SK-N-SH (cell line): ENCODE measurements at regions not wholly inside any gene's neighbourhood (a gene's known extent, or its start where the extent isn't known, plus 50 kb on each side); places are given as distances from the start of the nearest gene placed in this dataset.

Experiments used
- CTCF ChIA-PET: fragments of 300-600, 350-600 bp; formaldehyde crosslinking; extraction: SDS; loops from one replicate; lab custom pipeline; 2021; lab: Yijun Ruan, JAX
- POLR2A ChIA-PET: fragments of 350-600 bp; sonication (Branson Sonifier 250); formaldehyde crosslinking; extraction: SDS; loops from one replicate; lab custom pipeline; 2020; ENCODE audit warnings: antibody characterized with exemption, inconsistent platforms; lab: Yijun Ruan, JAX
- DNase-seq: peaks from one replicate; pipeline ENCODE4 v3.0.0; 2012
- H2AFZ ChIP-seq: fragments of 200-600 bp; sonication (generic); 2 replicates; pipeline ENCODE4 v1.8.1; 2016; ENCODE audit warnings: antibody characterized with exemption, mild to moderate bottlenecking, low read depth
- H3F3A ChIP-seq: fragments of 200-600 bp; sonication (generic); replicated peaks from 2 replicates; pipeline ENCODE3; 2016; ENCODE audit warnings: antibody characterized with exemption, mild to moderate bottlenecking; ENCODE audit not compliant: insufficient read depth
- H3K27ac ChIP-seq, 2 experiments: fragments of 200-500 bp in 1 of 2; fragments of 200-600 bp in 1 of 2; sonication (Bioruptor generic) in 1 of 2; sonication (generic), shearing (Covaris generic) in 1 of 2; 2 replicates each; pipeline versions ENCODE4 v1.5.1 to v1.6.1; 2014 to 2016; ENCODE audit warnings: low read depth in 2 of 2, inconsistent platforms in 1 of 2, low read length in 1 of 2, mild to moderate bottlenecking in 1 of 2, mixed read lengths in 1 of 2
- H3K27me3 ChIP-seq: fragments of 200-600 bp; sonication (generic), shearing (Covaris generic); 2 replicates; pipeline ENCODE4 v1.6.1; 2016; ENCODE audit warnings: mixed run types; ENCODE audit not compliant: insufficient read depth
- H3K36me3 ChIP-seq, 2 experiments: fragments of 200-500 bp in 1 of 2; fragments of 200-600 bp in 1 of 2; sonication (Bioruptor generic) in 1 of 2; sonication (generic) in 1 of 2; replicated peaks in 1 of 2; 2 replicates each; pipeline versions ENCODE3 to v1.5.1; 2014 to 2016; ENCODE audit warnings: low read length in 1 of 2, mild to moderate bottlenecking in 1 of 2; ENCODE audit not compliant: insufficient read depth in 2 of 2, control insufficient read depth in 1 of 2
- H3K4me1 ChIP-seq, 2 experiments: fragments of 200-500 bp in 1 of 2; fragments of 200-600 bp in 1 of 2; sonication (Bioruptor generic) in 1 of 2; sonication (generic), shearing (Covaris generic) in 1 of 2; 2 replicates each; pipeline versions ENCODE4 v1.5.1 to v1.6.1; 2014 to 2016; ENCODE audit warnings: low read depth in 1 of 2, low read length in 1 of 2, mixed run types in 1 of 2; ENCODE audit not compliant: insufficient read depth in 2 of 2, control insufficient read depth in 1 of 2
- H3K4me2 ChIP-seq: fragments of 200-600 bp; sonication (generic), shearing (Covaris generic); 2 replicates; pipeline ENCODE4 v1.6.1; 2017; ENCODE audit warnings: mixed run types
- H3K4me3 ChIP-seq, 2 experiments: fragments of 200-500 bp in 1 of 2; fragments of 200-600 bp in 1 of 2; sonication (Bioruptor generic) in 1 of 2; sonication (generic), shearing (Covaris generic) in 1 of 2; 2 replicates each; pipeline versions ENCODE4 v1.5.1 to v1.8.1; 2014 to 2016; ENCODE audit warnings: low read depth in 2 of 2, inconsistent platforms in 1 of 2, low read length in 1 of 2, mild to moderate bottlenecking in 1 of 2, mixed read lengths in 1 of 2, moderate library complexity in 1 of 2
- H3K79me2 ChIP-seq: fragments of 200-600 bp; sonication (generic); 2 replicates; pipeline ENCODE4 v1.8.1; 2017; ENCODE audit warnings: mild to moderate bottlenecking; ENCODE audit not compliant: insufficient read depth
- H3K9ac ChIP-seq: fragments of 200-600 bp; sonication (generic); 2 replicates; pipeline ENCODE4 v1.6.1; 2017; ENCODE audit warnings: mixed run types
- H3K9me2 ChIP-seq: fragments of 200-600 bp; sonication (generic); 2 replicates; pipeline ENCODE4 v1.6.1; 2017; ENCODE audit warnings: mixed run types
- H3K9me3 ChIP-seq: fragments of 200-600 bp; sonication (generic); 2 replicates; pipeline ENCODE4 v1.6.1; 2017; ENCODE audit warnings: mixed run types, mild to moderate bottlenecking, moderate library complexity
- H4K20me1 ChIP-seq: fragments of 200-600 bp; sonication (generic); 2 replicates; pipeline ENCODE4 v1.6.1; 2017; ENCODE audit warnings: mild to moderate bottlenecking, mixed run types; ENCODE audit not compliant: insufficient read depth
- ELF1 ChIP-seq: IDR thresholded peaks from 2 replicates; pipeline ENCODE4 v1.4.0; 2012
- EP300 ChIP-seq, 2 experiments: IDR thresholded peaks; 2 replicates each; pipeline versions ENCODE4 v1.4.0 to v1.6.1; 2012; ENCODE audit warnings: borderline replicate concordance in 1 of 2, low read depth in 1 of 2, low read length in 1 of 2
- FOSL2 ChIP-seq: IDR thresholded peaks from 2 replicates; pipeline ENCODE4 v1.4.0; 2012; ENCODE audit warnings: low read depth, mild to moderate bottlenecking, moderate library complexity, borderline replicate concordance
- FOXJ3 ChIP-seq: sonication (generic); formaldehyde crosslinking; IDR thresholded peaks from 2 replicates; pipeline ENCODE4 v1.5.1; 2020; ENCODE audit warnings: mild to moderate bottlenecking, missing genetic modification reagents
- GATA2 ChIP-seq: sonication (generic); formaldehyde crosslinking; IDR thresholded peaks from 2 replicates; pipeline ENCODE4 v1.5.0; 2020; ENCODE audit warnings: mild to moderate bottlenecking, missing genetic modification reagents
- JUND ChIP-seq: IDR thresholded peaks from 2 replicates; pipeline ENCODE4 v1.4.0; 2012
- MXI1 ChIP-seq: IDR thresholded peaks from 2 replicates; pipeline ENCODE4 v1.6.1; 2012; ENCODE audit warnings: mild to moderate bottlenecking, low read depth, low read length, improper control_type of control experiment
- NFIC ChIP-seq: IDR thresholded peaks from 2 replicates; pipeline ENCODE4 v1.4.0; 2012; ENCODE audit warnings: borderline replicate concordance
- NRF1 ChIP-seq: IDR thresholded peaks from 2 replicates; pipeline ENCODE4 v1.6.1; 2012; ENCODE audit warnings: low read depth, mild to moderate bottlenecking, low read length
- POLR2AphosphoS5 ChIP-seq: IDR thresholded peaks from 2 replicates; pipeline ENCODE4 v1.6.1; 2012; ENCODE audit warnings: low read depth, low read length
- RFX5 ChIP-seq: IDR thresholded peaks from 2 replicates; pipeline ENCODE4 v1.6.1; 2012; ENCODE audit warnings: mild to moderate bottlenecking, improper control_type of control experiment, low read length
- SIN3A ChIP-seq: IDR thresholded peaks from 2 replicates; pipeline ENCODE4 v1.6.1; 2012; ENCODE audit warnings: low read depth, mild to moderate bottlenecking, low read length, moderate library complexity, borderline replicate concordance
- TAF1 ChIP-seq: IDR thresholded peaks from 2 replicates; pipeline ENCODE4 v1.6.1; 2012; ENCODE audit warnings: low read depth, mild to moderate bottlenecking, low read length, moderate library complexity, borderline replicate concordance
- TCF12 ChIP-seq: IDR thresholded peaks from 2 replicates; pipeline ENCODE4 v1.4.0; 2012
- YY1 ChIP-seq: IDR thresholded peaks from 2 replicates; pipeline ENCODE4 v1.4.0; 2012; ENCODE audit warnings: low read depth, mild to moderate bottlenecking
- WGBS: methylation state at CpG from one replicate; pipeline ENCODE4 v1.1.6; 2017; ENCODE audit warnings: low lambda C conversion rate; 5-methylcytosine and 5-hydroxymethylcytosine counted together
- TF ChIP-seq, protein P1 (sequence below): IDR thresholded peaks from 2 replicates; pipeline ENCODE4 v1.4.0; 2012; ENCODE audit warnings: low read depth, borderline replicate concordance
- TF ChIP-seq, protein P2 (sequence below): IDR thresholded peaks from 2 replicates; pipeline ENCODE4 v1.4.0; 2012; ENCODE audit warnings: low read depth, borderline replicate concordance
- TF ChIP-seq, protein P3 (sequence below): fragments of 150-350 bp; IDR thresholded peaks from 2 replicates; pipeline ENCODE4 v1.6.1; 2016; ENCODE audit warnings: mild to moderate bottlenecking, low read depth, low read length
- TF ChIP-seq, protein P4 (sequence below): IDR thresholded peaks from 2 replicates; pipeline ENCODE4; 2012

DNA sequence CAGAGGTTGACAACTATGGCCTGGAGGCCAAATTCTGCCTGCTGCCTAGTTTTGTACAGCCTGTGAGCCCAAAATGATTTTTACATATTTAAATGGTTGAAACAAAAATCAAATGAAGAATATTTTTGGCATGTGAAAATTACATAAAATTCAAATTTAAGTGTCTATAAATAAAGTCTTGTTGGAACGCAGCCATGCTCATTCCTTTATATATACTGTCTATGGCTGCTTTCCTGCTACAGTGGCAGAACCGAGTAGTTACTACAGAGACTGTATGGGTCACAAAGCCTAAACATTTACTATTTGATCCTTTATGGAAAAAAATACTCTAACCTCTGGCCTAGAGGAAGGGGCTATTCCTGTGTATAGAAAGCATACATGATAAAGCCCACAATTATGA is 290.4 kb downstream of the GLUD2 start:
- 9% methylated on average over 2 of the region's 2 CpGs for WGBS
- H3F3A ChIP-seq: no peaks in the 10 kb centered on the region

DNA sequence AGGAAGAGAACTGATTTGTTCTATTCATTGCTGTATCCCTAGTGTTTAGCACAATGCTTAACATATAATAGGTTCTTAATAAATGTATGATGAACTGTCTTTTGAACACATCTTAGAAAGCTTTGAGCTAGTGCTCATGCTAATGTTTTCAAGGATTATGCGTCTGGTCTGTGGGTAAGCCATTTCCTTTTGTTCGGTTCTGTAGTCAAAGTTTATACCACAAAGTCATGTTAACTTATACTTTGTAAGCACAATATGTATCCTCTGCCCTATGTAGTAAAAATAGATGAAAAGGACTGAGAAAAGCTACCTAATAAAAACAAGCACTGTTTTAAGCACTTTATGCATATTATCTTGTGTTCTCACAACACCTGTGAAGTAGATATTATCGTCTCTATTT is 301.9 kb downstream of the GLUD2 start:
- H3K27me3 ChIP-seq: peaks cover 21% of the 10 kb centered on the region
- no peaks in the 10 kb centered on the region for H3K4me1 ChIP-seq
- no peak for TF ChIP-seq ELF1
- TF ChIP-seq, protein P1, sequence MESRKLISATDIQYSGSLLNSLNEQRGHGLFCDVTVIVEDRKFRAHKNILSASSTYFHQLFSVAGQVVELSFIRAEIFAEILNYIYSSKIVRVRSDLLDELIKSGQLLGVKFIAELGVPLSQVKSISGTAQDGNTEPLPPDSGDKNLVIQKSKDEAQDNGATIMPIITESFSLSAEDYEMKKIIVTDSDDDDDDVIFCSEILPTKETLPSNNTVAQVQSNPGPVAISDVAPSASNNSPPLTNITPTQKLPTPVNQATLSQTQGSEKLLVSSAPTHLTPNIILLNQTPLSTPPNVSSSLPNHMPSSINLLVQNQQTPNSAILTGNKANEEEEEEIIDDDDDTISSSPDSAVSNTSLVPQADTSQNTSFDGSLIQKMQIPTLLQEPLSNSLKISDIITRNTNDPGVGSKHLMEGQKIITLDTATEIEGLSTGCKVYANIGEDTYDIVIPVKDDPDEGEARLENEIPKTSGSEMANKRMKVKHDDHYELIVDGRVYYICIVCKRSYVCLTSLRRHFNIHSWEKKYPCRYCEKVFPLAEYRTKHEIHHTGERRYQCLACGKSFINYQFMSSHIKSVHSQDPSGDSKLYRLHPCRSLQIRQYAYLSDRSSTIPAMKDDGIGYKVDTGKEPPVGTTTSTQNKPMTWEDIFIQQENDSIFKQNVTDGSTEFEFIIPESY: no peak
- TF ChIP-seq, protein P2, sequence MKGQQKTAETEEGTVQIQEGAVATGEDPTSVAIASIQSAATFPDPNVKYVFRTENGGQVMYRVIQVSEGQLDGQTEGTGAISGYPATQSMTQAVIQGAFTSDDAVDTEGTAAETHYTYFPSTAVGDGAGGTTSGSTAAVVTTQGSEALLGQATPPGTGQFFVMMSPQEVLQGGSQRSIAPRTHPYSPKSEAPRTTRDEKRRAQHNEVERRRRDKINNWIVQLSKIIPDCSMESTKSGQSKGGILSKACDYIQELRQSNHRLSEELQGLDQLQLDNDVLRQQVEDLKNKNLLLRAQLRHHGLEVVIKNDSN: no peak
- TF ChIP-seq, all 33 proteins: peak for 0
- no peaks in the 10 kb centered on the region for H3K36me3 ChIP-seq
- H2AFZ ChIP-seq: no peak overlapping the region
- DNase-seq: no peak
- no peaks in the 10 kb centered on the region for H3K9me3 ChIP-seq
- no peaks in the 10 kb centered on the region; the same call in 1 of the 2 replicates for H3K9me2 ChIP-seq
- no peak overlapping the region for H3K9ac ChIP-seq
- H3K27ac ChIP-seq: no peak overlapping the region
- 2% methylated on average over 3 of the region's 3 CpGs for WGBS
- CTCF ChIA-PET: no interaction called here
- no peak overlapping the region for H3K4me2 ChIP-seq
- no peaks in the 10 kb centered on the region for H3F3A ChIP-seq
- POLR2A ChIA-PET: no interaction called here
- no peaks in the 10 kb centered on the region for H3K79me2 ChIP-seq
- H3K4me3 ChIP-seq: no peak overlapping the region
- no peaks in the 10 kb centered on the region for H4K20me1 ChIP-seq

More for the DNA sequence above, 290.4 kb downstream of the GLUD2 start:
- Histone ChIP-seq H3K36me3 (no peaks in the 10 kb centered on the region), H4K20me1 (no peaks in the 10 kb centered on the region), H3K4me2 (no peak overlapping the region), H3K27me3 (peaks cover 4% of the 10 kb centered on the region; the same call in 1 of the 2 replicates), H3K9me3 (no peaks in the 10 kb centered on the region), H3K27ac (no peak overlapping the region), H3K79me2 (no peaks in the 10 kb centered on the region), H2AFZ (no peak overlapping the region), H3K4me3 (no peak overlapping the region), H3K9ac (no peak overlapping the region), H3K4me1 (no peaks in the 10 kb centered on the region), H3K9me2 (no peaks in the 10 kb centered on the region)
- ChIA-PET POLR2A (no interaction called here), CTCF (no interaction called here)
- TF ChIP-seq EP300 (IDR thresholded peaks at IDR 0.05; ENCODE audit: borderline replicate concordance in 1 of 2, low read depth in 1 of 2, low read length in 1 of 2) (no peak), TCF12 (no peak), FOXJ3 (CRISPR knock-in tag) (no peak), JUND (no peak), POLR2AphosphoS5 (no peak), MXI1 (no peak), SIN3A (no peak), NRF1 (no peak), TAF1 (no peak), FOSL2 (no peak), NFIC (no peak), RFX5 (no peak), GATA2 (CRISPR knock-in tag) (no peak), YY1 (no peak)
- TF ChIP-seq, protein P3, sequence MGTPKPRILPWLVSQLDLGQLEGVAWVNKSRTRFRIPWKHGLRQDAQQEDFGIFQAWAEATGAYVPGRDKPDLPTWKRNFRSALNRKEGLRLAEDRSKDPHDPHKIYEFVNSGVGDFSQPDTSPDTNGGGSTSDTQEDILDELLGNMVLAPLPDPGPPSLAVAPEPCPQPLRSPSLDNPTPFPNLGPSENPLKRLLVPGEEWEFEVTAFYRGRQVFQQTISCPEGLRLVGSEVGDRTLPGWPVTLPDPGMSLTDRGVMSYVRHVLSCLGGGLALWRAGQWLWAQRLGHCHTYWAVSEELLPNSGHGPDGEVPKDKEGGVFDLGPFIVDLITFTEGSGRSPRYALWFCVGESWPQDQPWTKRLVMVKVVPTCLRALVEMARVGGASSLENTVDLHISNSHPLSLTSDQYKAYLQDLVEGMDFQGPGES: no peak
- TF ChIP-seq, protein P1: no peak
- TF ChIP-seq, protein P4, sequence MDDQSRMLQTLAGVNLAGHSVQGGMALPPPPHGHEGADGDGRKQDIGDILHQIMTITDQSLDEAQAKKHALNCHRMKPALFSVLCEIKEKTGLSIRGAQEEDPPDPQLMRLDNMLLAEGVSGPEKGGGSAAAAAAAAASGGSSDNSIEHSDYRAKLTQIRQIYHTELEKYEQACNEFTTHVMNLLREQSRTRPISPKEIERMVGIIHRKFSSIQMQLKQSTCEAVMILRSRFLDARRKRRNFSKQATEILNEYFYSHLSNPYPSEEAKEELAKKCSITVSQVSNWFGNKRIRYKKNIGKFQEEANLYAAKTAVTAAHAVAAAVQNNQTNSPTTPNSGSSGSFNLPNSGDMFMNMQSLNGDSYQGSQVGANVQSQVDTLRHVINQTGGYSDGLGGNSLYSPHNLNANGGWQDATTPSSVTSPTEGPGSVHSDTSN: no peak
- no peak for DNase-seq
